Uterus (tissue), 2 donors: ENCODE measurements at regions not wholly inside any gene's neighbourhood (a gene's known extent, or its start where the extent isn't known, plus 50 kb on each side); places are given as distances from the start of the nearest gene placed in this dataset.
"Not testable (repeated sequence)": the region's sequence is repeated elsewhere in the genome, so short reads cannot be mapped to it uniquely, and the experiment has no call there.

Source experiments
- CTCF ChIP-seq, 4 experiments: fragments of 200-600 bp in 2 of 4; fragments of 450-650 bp in 2 of 4; sonication (generic) in 2 of 4; IDR thresholded peaks; one replicate each; pipeline ENCODE4 v1.5.1; 2016 to 2019; ENCODE audit warnings: antibody characterized with exemption in 4 of 4, mild to moderate bottlenecking in 2 of 4, moderate library complexity in 1 of 4
- POLR2A ChIP-seq, 2 donors: fragments of 450-650 bp; IDR thresholded peaks; one replicate each; pipeline ENCODE4 v1.6.1; 2016; ENCODE audit warnings: antibody characterized with exemption in 2 of 2, mild to moderate bottlenecking in 1 of 2, moderate library complexity in 1 of 2

GRCh38 chr1:120552190-120552589 is 137.4 kb downstream of the NBPF8 start:
- not testable (repeated sequence) for TF ChIP-seq CTCF, POLR2A (IDR thresholded peaks at IDR 0.05)
